Left ventricle myocardium inferior (tissue), 1 donor: ENCODE measurements at regions not wholly inside any gene's neighbourhood (a gene's known extent, or its start where the extent isn't known, plus 50 kb on each side); places are given as distances from the start of the nearest gene placed in this dataset.

Experiments used
- DNase-seq: peaks from one replicate; pipeline ENCODE4 v3.0.0-alpha.2; 2020
- H3K27ac ChIP-seq: fragments of 200-600 bp; replicated peaks from 2 replicates; pipeline ENCODE4 v1.8.0; 2021
- H3K27me3 ChIP-seq: fragments of 200-600 bp; 2 replicates; pipeline ENCODE4 v1.8.0; 2021; ENCODE audit warnings: low read depth
- H3K36me3 ChIP-seq: fragments of 200-600 bp; 2 replicates; pipeline ENCODE4 v1.8.0; 2021
- H3K4me1 ChIP-seq: fragments of 200-600 bp; 2 replicates; pipeline ENCODE4 v1.8.0; 2021
- H3K4me3 ChIP-seq: fragments of 200-600 bp; 2 replicates; pipeline ENCODE4 v1.8.0; 2021; ENCODE audit warnings: mild to moderate bottlenecking, moderate library complexity
- H3K9me3 ChIP-seq: fragments of 200-600 bp; replicated peaks from 2 replicates; pipeline ENCODE4 v1.8.0; 2021
- intact Hi-C: fragments of 100-400 bp; cut with micrococcal nuclease; formaldehyde crosslinking; loops from one replicate; pipeline ENCODE4 v1.11.0; 2022
- TF ChIP-seq, protein P1 (sequence below): fragments of 200-600 bp; IDR thresholded peaks from 2 replicates; pipeline ENCODE4 v1.8.0; 2021; ENCODE audit warnings: antibody characterized with exemption, mild to moderate bottlenecking, borderline replicate concordance
- donor health status: DM: no; HTN: yes; CAD: no; lungs with severe emphysema.

DNA sequence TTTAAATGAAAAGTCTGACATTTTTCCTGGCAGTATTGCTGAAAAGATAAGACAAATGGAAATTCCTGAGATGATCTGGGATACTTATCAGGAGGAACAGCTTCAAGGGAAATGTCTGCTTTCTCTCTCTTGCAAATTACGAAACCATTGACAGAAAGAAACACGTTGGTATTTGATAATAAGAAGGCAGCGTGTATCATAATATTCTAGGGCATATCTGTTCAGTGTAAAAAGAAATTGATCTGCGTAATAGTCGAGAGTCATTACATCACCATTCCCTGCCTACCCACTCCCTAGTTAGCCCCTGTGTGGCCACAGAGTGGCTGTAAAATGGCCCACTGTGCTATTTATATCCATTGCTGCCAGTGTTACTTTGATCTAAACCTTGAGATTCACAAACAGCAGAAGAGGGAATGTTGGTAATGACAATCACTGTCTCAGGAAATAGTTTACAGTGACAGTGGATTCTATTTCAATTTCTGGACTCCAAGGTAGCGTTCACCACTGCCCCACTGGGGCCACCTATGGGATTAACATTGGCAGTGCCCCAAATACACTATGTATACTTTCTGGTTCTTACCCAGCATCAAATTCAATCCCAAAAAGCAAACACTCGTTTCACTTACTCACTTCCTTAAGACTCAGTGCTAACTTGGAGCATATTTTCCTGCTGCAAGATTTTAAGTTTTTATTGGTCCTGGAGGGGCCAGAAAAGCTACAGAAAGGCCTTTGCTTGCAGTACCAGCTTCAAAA, 133.4 kb upstream of the GAS1 start:
- intact Hi-C loops, result no loop called here
- H3K4me3 ChIP-seq, result no peak overlapping the region
- H3K4me1 ChIP-seq, result peaks cover 18% of the 10 kb centered on the region
- TF ChIP-seq, protein P1, sequence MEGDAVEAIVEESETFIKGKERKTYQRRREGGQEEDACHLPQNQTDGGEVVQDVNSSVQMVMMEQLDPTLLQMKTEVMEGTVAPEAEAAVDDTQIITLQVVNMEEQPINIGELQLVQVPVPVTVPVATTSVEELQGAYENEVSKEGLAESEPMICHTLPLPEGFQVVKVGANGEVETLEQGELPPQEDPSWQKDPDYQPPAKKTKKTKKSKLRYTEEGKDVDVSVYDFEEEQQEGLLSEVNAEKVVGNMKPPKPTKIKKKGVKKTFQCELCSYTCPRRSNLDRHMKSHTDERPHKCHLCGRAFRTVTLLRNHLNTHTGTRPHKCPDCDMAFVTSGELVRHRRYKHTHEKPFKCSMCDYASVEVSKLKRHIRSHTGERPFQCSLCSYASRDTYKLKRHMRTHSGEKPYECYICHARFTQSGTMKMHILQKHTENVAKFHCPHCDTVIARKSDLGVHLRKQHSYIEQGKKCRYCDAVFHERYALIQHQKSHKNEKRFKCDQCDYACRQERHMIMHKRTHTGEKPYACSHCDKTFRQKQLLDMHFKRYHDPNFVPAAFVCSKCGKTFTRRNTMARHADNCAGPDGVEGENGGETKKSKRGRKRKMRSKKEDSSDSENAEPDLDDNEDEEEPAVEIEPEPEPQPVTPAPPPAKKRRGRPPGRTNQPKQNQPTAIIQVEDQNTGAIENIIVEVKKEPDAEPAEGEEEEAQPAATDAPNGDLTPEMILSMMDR, result peak; percentile 18
- no peaks in the 10 kb centered on the region for H3K27me3 ChIP-seq
- no peak for DNase-seq
- H3K27ac ChIP-seq, result peak overlapping the region; percentile 16
- H3K36me3 ChIP-seq, result no peaks in the 10 kb centered on the region
- H3K9me3 ChIP-seq, result peaks cover 7% of the 10 kb centered on the region

DNA sequence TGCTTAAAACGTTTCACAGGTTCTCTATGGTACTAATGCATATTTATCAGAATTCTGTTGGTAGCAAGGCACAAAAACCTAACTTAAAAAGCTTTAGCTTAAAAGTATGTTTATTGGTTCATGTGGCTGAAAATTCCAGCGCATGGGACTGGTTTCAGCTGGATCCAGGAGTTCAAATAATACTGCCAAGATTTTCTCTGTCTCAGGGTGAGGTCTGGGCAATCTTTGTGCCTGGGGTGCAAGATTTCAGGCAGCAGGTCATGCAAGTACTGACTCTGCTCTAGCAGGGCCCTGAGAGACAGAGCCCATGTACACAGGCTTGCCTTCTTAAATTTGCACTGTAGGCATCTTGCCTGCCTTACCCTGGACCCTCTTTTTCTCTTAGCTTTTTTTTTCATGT, 134.2 kb upstream of the GAS1 start:
- Histone ChIP-seq H3K4me1 (peaks cover 18% of the 10 kb centered on the region), H3K36me3 (no peaks in the 10 kb centered on the region), H3K27ac (no peak overlapping the region), H3K4me3 (no peak overlapping the region), H3K27me3 (no peaks in the 10 kb centered on the region), H3K9me3 (peaks cover 7% of the 10 kb centered on the region)
- intact Hi-C loops, result no loop called here
- TF ChIP-seq, protein P1, result no peak
- no peak for DNase-seq

DNA sequence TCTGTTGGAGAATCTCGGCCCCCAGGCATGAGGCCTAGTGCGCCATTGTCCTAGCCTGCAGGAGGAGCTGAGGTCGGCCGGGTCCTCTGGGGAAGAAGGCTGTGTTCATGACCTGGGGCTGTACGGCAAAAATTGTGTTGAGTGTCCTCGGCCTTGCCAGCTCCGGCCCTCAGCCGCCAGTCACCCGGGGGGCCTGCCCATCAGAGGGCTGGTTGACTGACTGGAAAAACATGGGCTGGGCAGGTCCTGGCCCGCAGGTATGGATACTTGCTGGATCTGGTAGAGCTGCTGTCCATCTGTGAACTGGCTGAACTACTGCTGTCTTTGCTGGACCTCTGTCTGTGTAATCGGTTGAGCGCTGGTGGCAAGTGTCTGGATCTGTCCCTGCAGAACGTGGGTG, 136.7 kb upstream of the GAS1 start:
- TF ChIP-seq, protein P1, result no peak
- Histone ChIP-seq H3K4me1 (peaks cover 32% of the 10 kb centered on the region), H3K9me3 (peaks cover 9% of the 10 kb centered on the region), H3K36me3 (no peaks in the 10 kb centered on the region), H3K27ac (no peak overlapping the region), H3K4me3 (no peak overlapping the region), H3K27me3 (no peaks in the 10 kb centered on the region)
- DNase-seq, result no peak
- intact Hi-C loops, result no loop called here

DNA sequence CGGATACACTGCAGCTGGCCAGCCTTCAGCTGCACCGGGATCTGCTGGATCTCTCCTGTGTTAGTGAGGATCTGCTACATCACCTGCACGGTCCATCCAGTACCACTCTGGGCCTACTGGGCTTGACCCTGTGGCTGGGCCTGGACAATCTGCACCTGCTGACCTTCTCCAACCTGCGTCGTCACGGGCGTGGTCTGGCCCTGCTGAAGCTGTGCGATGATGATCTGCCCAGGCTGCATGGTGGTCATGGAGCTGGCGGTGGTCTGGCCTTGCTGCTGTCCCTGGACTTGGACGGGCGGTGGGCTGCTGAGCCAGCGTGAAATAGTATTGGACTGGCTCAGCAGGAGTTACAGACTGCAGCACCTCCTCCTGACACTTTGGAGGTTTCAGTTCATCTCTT, 137.1 kb upstream of the GAS1 start:
- no peak for DNase-seq
- Histone ChIP-seq H3K9me3 (peaks cover 8% of the 10 kb centered on the region), H3K36me3 (no peaks in the 10 kb centered on the region), H3K27ac (no peak overlapping the region), H3K4me3 (no peak overlapping the region), H3K4me1 (peaks cover 37% of the 10 kb centered on the region), H3K27me3 (no peaks in the 10 kb centered on the region)
- intact Hi-C loops, result no loop called here
- TF ChIP-seq, protein P1, result no peak

DNA sequence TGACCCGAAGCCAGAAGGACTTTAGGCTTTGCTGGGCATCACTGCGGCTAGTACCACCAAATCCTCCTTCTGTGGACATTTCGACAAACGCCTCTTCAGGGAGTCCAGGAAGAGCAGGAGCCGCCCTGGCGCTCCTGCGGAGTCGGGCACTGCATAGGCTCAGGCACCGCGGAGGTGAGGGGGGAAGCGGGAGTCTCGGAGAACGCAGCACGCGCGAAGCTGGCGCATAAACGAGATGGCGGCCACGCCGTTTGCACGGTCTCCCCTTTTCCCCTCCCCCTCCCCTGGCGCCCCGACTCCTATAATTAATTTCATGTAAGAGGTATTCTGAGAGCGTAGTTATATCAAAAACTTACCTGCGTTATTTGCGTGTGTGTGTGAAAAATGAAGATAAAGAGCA, 137.8 kb upstream of the GAS1 start:
- Histone ChIP-seq H3K36me3 (no peaks in the 10 kb centered on the region), H3K9me3 (peaks cover 8% of the 10 kb centered on the region), H3K27ac (no peak overlapping the region), H3K4me3 (no peak overlapping the region), H3K27me3 (no peaks in the 10 kb centered on the region), H3K4me1 (peaks cover 40% of the 10 kb centered on the region)
- no peak for DNase-seq
- TF ChIP-seq, protein P1, result no peak
- intact Hi-C loops, result no loop called here
